ENCODE measurements at regions not wholly inside any gene's neighbourhood (a gene's known extent, or its start where the extent isn't known, plus 50 kb on each side); places are given as distances from the start of the nearest gene placed in this dataset.
A peak's percentile ranks its signal among the peaks of the same experiment; 100 is the strongest.

DNA sequence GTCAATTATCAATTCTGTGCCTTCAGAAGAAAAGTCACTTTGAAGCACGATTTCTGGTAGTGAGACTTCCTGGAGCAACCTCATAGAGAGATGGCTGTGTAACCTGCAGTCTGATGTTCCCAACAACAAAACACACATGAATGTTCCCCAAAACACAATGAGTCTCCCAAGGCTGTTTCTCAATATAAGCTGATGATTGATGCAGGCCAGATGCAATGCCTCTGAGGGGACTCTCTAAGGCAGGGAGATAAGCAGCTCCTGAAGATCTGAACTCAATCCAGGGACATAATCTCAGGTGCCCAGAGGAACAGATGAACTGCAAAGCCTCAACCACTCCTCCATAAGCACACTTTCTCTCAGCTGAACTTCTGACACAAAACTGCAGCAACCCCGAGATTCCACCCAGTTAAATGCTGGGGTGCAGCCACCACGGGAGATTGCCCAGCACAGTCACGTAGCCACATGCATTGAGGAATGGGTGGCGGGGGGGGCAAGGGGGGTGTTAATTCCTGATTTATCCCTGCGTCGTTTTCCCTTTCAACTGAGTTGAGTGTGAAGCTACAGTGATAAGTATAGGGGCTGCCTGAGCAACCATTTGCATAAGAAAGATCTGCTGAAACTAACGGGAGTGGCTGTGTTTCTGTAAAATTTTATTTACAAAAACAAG, 122.7 kb upstream of the RASEF start:
- Histone ChIP-seq H3K27me3 (peaks cover 0 to 5% (median 0%) of the 10 kb centered on the region in 9 donors), H3K9me3 (no peaks in the 10 kb centered on the region), H3K27ac (no peak overlapping the region), H3K4me3 (peak overlapping the region in 4 of 12 donors; percentile 14 to 24 (median 18)), H3K36me3 (no peaks in the 10 kb centered on the region), H3K4me1 (peaks cover 0 to 13% (median 0%) of the 10 kb centered on the region in 12 donors)
- no peak for TF ChIP-seq POLR2A (IDR thresholded peaks at IDR 0.05)
- DNase-seq (peak in 1 of 5 donors; percentile 33), ATAC-seq (peak in 3 of 4 donors; percentile 34 to 78 (median 63))
- WGBS, 4 donors = 10 to 23% (median 17%) methylated on average over 7 to 8 of the region's 8 CpGs
- intact Hi-C loops (cut with DNase I) = no loop called here

DNA sequence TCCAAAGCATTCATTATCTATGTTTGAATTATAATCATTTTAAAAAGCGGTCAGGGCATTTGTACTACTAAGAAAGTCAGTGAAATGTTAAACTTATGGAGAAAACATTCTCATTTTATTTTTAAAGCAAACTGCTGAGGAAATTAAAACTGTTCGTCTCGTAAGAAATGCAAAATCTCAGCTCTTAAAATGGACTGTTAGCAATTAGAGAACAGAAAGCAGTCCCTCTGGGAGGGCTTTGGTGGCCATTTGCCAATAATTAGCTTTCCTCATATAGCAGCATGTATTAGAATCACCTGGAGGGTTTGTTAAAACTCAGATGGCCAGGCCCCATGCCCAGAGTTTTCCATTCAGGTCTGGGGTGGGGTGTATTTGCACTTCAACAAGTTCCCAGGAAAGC, 120.7 kb upstream of the RASEF start:
- no peaks in the 10 kb centered on the region for H3K36me3 ChIP-seq
- H3K4me3 ChIP-seq = no peak overlapping the region
- ATAC-seq (no peak), DNase-seq (no peak)
- no peak for TF ChIP-seq POLR2A (IDR thresholded peaks at IDR 0.05)
- TF ChIP-seq, protein P1, sequence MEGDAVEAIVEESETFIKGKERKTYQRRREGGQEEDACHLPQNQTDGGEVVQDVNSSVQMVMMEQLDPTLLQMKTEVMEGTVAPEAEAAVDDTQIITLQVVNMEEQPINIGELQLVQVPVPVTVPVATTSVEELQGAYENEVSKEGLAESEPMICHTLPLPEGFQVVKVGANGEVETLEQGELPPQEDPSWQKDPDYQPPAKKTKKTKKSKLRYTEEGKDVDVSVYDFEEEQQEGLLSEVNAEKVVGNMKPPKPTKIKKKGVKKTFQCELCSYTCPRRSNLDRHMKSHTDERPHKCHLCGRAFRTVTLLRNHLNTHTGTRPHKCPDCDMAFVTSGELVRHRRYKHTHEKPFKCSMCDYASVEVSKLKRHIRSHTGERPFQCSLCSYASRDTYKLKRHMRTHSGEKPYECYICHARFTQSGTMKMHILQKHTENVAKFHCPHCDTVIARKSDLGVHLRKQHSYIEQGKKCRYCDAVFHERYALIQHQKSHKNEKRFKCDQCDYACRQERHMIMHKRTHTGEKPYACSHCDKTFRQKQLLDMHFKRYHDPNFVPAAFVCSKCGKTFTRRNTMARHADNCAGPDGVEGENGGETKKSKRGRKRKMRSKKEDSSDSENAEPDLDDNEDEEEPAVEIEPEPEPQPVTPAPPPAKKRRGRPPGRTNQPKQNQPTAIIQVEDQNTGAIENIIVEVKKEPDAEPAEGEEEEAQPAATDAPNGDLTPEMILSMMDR (IDR thresholded peaks at IDR 0.05) = no peak
- peaks cover 0 to 13% (median 0%) of the 10 kb centered on the region in 12 donors for H3K4me1 ChIP-seq
- H3K9me3 ChIP-seq = no peaks in the 10 kb centered on the region
- H3K27ac ChIP-seq = no peak overlapping the region
- H3K27me3 ChIP-seq = peaks cover 0 to 5% (median 0%) of the 10 kb centered on the region in 9 donors
- WGBS, 4 donors = 66 to 78% (median 67%) methylated on average over 3 of the region's 3 CpGs
- intact Hi-C loops (cut with DNase I) = no loop called here

DNA sequence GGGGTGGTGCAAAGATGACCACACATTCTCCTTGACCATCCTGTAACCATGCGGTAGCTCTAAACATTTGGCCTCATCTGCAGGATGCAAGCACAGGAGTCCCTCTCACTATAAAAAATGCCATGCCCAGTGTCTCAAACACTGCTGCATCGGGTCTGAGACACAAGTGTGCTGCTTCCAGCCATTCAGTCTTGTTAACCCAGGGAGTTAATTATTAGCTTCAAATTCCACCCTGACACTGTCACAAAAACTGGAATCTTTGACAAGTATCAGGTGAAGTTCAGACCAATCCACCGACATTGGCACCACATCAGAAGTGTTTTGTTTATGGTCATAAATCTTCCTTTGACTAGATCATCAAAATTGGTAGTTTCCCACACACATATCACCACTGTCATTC, 119.1 kb upstream of the RASEF start:
- intact Hi-C loops (cut with DNase I) = no loop called here
- Histone ChIP-seq H3K4me1 (peaks cover 0 to 13% (median 0%) of the 10 kb centered on the region in 12 donors), H3K36me3 (no peaks in the 10 kb centered on the region), H3K27me3 (peaks cover 0 to 5% (median 0%) of the 10 kb centered on the region in 9 donors), H3K4me3 (no peak overlapping the region), H3K27ac (no peak overlapping the region), H3K9me3 (peaks cover 0 to 12% (median 0%) of the 10 kb centered on the region in 12 donors)
- WGBS, 4 donors = 91 to 98% (median 92%) methylated on average over 3 of the region's 3 CpGs
- no peak for ATAC-seq
- no peak for TF ChIP-seq POLR2A (IDR thresholded peaks at IDR 0.05)
- TF ChIP-seq, protein P1 (IDR thresholded peaks at IDR 0.05) = no peak
- no peak for DNase-seq

DNA sequence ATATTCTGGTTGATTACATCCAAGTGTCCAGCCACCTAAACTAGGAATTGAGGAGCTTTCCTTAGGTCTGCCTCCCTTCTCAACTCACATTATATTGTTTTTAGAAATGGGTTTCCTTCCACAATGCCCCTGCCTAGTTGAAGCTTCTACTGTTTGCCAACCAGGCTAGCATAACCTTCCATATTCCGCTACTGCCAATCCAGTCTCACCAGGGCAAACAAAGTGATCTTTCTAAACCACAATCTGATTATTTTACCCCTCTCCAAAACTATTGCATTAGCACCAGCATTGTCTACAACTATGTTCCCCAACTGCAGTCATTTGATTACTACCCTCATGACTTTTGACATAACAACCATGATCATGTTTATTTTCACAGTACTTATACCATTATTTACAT, 115.8 kb upstream of the RASEF start:
- H3K4me1 ChIP-seq = no peaks in the 10 kb centered on the region
- WGBS, 4 donors = 97 to 100% (median 99%) methylated on average over 1 of the region's 1 CpG
- no peak overlapping the region for H3K4me3 ChIP-seq
- ATAC-seq (no peak), DNase-seq (no peak)
- no peak for TF ChIP-seq POLR2A (IDR thresholded peaks at IDR 0.05)
- TF ChIP-seq, protein P1 (IDR thresholded peaks at IDR 0.05) = no peak
- no peaks in the 10 kb centered on the region for H3K36me3 ChIP-seq
- no peak overlapping the region for H3K27ac ChIP-seq
- peaks cover 0 to 31% (median 5%) of the 10 kb centered on the region in 12 donors for H3K9me3 ChIP-seq
- intact Hi-C loops (cut with DNase I) = no loop called here
- no peaks in the 10 kb centered on the region for H3K27me3 ChIP-seq

DNA sequence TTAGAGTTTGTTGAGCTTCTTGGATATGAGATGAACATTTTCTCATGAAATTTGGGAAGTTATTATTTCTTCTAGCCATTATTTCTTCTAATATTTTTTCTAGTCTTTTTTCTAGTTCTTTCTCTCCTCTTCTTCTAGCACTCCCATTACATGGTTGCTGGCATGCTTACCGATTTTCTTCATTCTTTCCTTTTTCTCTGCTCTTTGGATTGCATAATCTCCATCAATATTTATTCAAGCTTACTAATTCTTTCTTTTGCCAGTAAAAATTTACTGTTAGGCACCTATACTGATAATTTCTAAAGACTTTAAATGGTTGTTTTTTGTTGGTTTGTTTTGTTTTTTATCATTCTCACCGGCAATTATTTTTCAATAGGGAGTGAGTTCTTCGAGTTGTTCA, 114.8 kb upstream of the RASEF start:
- ATAC-seq = no peak

More for the DNA sequence above, 114.8 kb upstream of the RASEF start:
- TF ChIP-seq, protein P1 (IDR thresholded peaks at IDR 0.05) = no peak
- no peak for TF ChIP-seq POLR2A (IDR thresholded peaks at IDR 0.05)
- no peak overlapping the region for H3K27ac ChIP-seq
- H3K27me3 ChIP-seq = no peaks in the 10 kb centered on the region
- intact Hi-C loops (cut with DNase I) = no loop called here
- WGBS, 4 donors = 92 to 95% (median 93%) methylated on average over 3 of the region's 3 CpGs
- H3K36me3 ChIP-seq = no peaks in the 10 kb centered on the region
- DNase-seq = no peak
- no peak overlapping the region for H3K4me3 ChIP-seq
- H3K4me1 ChIP-seq = no peaks in the 10 kb centered on the region
- peaks cover 0 to 41% (median 12%) of the 10 kb centered on the region in 12 donors for H3K9me3 ChIP-seq

Measured in heart left ventricle (tissue), 16 donors.